ENCODE measurements at regions not wholly inside any gene's neighbourhood (a gene's known extent, or its start where the extent isn't known, plus 50 kb on each side); places are given as distances from the start of the nearest gene placed in this dataset.

DNA sequence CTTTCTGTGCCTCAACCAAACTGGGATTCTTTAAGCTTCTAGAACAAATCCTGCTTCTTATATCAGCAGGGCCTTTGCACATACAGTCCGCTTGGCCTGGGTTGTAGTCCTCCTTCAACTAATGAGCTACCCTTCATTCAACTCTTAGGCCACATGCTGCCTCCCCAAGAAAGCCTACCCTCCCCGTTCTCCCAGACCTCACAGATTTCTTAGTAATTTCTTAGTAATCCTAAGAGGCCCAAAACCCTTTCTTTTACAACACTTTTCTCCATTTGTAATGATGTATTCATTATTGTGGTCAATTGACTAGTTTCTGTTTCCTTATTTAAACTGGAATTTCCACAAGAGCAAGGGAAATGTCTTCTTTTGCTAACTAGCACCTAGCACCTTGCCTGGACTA, 233.1 kb downstream of the PPP1R2C start (continued):
- TF ChIP-seq, protein P1, sequence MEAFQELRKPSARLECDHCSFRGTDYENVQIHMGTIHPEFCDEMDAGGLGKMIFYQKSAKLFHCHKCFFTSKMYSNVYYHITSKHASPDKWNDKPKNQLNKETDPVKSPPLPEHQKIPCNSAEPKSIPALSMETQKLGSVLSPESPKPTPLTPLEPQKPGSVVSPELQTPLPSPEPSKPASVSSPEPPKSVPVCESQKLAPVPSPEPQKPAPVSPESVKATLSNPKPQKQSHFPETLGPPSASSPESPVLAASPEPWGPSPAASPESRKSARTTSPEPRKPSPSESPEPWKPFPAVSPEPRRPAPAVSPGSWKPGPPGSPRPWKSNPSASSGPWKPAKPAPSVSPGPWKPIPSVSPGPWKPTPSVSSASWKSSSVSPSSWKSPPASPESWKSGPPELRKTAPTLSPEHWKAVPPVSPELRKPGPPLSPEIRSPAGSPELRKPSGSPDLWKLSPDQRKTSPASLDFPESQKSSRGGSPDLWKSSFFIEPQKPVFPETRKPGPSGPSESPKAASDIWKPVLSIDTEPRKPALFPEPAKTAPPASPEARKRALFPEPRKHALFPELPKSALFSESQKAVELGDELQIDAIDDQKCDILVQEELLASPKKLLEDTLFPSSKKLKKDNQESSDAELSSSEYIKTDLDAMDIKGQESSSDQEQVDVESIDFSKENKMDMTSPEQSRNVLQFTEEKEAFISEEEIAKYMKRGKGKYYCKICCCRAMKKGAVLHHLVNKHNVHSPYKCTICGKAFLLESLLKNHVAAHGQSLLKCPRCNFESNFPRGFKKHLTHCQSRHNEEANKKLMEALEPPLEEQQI (IDR thresholded peaks at IDR 0.05): no peak

DNA sequence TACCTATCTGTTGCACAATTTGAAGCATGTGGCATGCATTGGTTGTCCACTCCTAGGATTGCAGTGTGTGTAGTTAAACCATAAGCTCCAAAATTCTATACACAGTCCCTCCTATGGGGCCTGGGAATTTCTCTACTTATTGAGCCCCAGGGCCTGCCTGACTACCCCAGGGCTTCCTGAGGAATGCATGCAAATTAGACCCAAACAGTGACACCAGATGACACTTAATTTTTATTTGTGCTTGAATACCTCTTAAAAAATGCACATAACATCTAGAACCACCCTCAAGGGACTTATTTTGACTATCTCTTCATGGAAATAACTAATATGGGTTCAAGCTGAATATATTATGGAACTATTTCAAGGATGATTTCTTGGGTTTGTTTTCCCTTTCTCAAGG, 236.4 kb downstream of the PPP1R2C start:
- FAIRE-seq: no peak
- Histone ChIP-seq H3K4me2 (ENCODE audit: insufficient read depth, low read length) (no peak overlapping the region), H3K9ac (ENCODE audit: insufficient read depth in 1 of 2, low read depth in 2 of 2, low read length in 2 of 2) (no peak overlapping the region), H3K27ac (ENCODE audit: extremely low read depth, low read depth, low read length) (no peak overlapping the region), H3K4me3 (no peak overlapping the region), H3K9me1 (ENCODE audit: control insufficient read depth, insufficient read depth, low read length) (no peaks in the 10 kb centered on the region), H2AFZ (ENCODE audit: low read depth, low read length) (no peak overlapping the region), H3K9me3 (replicated peaks; ENCODE audit: control insufficient read depth, insufficient read depth, low read depth, low read length) (no peaks in the 10 kb centered on the region), H3K79me2 (ENCODE audit: control insufficient read depth, insufficient read depth, low read length) (no peaks in the 10 kb centered on the region), H3K27me3 (ENCODE audit: control insufficient read depth in 2 of 2, insufficient read depth in 2 of 2, low read length in 2 of 2) (no peaks in the 10 kb centered on the region), H4K20me1 (replicated peaks; ENCODE audit: control insufficient read depth, insufficient read depth, low read length) (no peaks in the 10 kb centered on the region), H3K36me3 (ENCODE audit: control insufficient read depth, insufficient read depth, low read length) (no peaks in the 10 kb centered on the region), H3K4me1 (replicated peaks in 1 of 2; ENCODE audit: control insufficient read depth in 2 of 2, insufficient read depth in 2 of 2, low read length in 2 of 2) (no peaks in the 10 kb centered on the region)
- no peak for TF ChIP-seq CBX5 (IDR thresholded peaks at IDR 0.05; ENCODE audit: borderline replicate concordance, low read depth)
- TF ChIP-seq ZKSCAN3 (CRISPR knock-in tag; IDR thresholded peaks at IDR 0.05): no peak
- no peak for TF ChIP-seq RBBP5 (IDR thresholded peaks at IDR 0.05; ENCODE audit: borderline replicate concordance, insufficient read depth, low read length, poor library complexity, severe bottlenecking)
- TF ChIP-seq, protein P2, sequence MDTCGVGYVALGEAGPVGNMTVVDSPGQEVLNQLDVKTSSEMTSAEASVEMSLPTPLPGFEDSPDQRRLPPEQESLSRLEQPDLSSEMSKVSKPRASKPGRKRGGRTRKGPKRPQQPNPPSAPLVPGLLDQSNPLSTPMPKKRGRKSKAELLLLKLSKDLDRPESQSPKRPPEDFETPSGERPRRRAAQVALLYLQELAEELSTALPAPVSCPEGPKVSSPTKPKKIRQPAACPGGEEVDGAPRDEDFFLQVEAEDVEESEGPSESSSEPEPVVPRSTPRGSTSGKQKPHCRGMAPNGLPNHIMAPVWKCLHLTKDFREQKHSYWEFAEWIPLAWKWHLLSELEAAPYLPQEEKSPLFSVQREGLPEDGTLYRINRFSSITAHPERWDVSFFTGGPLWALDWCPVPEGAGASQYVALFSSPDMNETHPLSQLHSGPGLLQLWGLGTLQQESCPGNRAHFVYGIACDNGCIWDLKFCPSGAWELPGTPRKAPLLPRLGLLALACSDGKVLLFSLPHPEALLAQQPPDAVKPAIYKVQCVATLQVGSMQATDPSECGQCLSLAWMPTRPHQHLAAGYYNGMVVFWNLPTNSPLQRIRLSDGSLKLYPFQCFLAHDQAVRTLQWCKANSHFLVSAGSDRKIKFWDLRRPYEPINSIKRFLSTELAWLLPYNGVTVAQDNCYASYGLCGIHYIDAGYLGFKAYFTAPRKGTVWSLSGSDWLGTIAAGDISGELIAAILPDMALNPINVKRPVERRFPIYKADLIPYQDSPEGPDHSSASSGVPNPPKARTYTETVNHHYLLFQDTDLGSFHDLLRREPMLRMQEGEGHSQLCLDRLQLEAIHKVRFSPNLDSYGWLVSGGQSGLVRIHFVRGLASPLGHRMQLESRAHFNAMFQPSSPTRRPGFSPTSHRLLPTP (IDR thresholded peaks at IDR 0.05; ENCODE audit: borderline replicate concordance, extremely low read depth, insufficient read length): no peak
- TF ChIP-seq TRIM24 (IDR thresholded peaks at IDR 0.05): no peak
- no peak for TF ChIP-seq ZNF785 (CRISPR knock-in tag; IDR thresholded peaks at IDR 0.05)
- TF ChIP-seq, protein P3, sequence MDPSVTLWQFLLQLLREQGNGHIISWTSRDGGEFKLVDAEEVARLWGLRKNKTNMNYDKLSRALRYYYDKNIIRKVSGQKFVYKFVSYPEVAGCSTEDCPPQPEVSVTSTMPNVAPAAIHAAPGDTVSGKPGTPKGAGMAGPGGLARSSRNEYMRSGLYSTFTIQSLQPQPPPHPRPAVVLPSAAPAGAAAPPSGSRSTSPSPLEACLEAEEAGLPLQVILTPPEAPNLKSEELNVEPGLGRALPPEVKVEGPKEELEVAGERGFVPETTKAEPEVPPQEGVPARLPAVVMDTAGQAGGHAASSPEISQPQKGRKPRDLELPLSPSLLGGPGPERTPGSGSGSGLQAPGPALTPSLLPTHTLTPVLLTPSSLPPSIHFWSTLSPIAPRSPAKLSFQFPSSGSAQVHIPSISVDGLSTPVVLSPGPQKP (CRISPR knock-in tag; IDR thresholded peaks at IDR 0.05): no peak
- TF ChIP-seq ZNF175 (CRISPR knock-in tag; IDR thresholded peaks at IDR 0.05; ENCODE audit: low read depth): no peak
- intact Hi-C loops (cut with micrococcal nuclease) (no loop called here), in situ Hi-C loops (cut with MboI) (no loop called here)
- ChIA-PET POLR2A (no interaction called here), CTCF (ENCODE audit: low intra/inter-chr PET ratio) (no interaction called here)
- no peak for ATAC-seq
- BruUV-seq (replicated peaks): no TSS peak
- DNase-seq (ENCODE audit: extremely low read depth in 1 of 4, low spot score in 3 of 4): no peak
